ENCODE measurements at regions not wholly inside any gene's neighbourhood (a gene's known extent, or its start where the extent isn't known, plus 50 kb on each side); places are given as distances from the start of the nearest gene placed in this dataset.

- DNase-seq = no peak
These were observed 368.0 kb upstream of the CDH5 start for GRCh38 chr16:65998443-65998842.

DNA sequence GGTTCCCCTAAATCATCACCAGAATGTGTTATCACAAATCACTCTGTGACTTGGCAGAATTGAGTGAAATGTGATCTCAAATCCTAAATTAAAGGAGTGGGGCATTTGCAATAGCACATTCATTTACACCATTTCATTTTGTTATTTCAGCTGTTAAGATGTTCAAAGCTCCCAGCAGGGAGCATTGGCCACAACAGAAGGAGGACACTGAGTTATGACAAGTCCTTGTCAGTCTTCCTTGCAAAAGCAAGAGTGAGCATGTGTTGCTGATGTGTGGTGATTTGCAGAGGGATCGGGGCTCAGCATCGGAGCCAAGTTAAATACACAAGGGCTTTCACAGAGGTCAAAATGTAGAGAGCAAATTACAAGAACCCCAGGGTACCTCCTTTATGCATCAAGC, 372.2 kb upstream of the CDH5 start:
- DNase-seq = no peak

GRCh38 chr16:65991149-65991701, 375.3 kb upstream of the CDH5 start:
- DNase-seq = no peak

- DNase-seq = no peak
These were observed 376.5 kb upstream of the CDH5 start for GRCh38 chr16:65989861-65990604.

GRCh38 chr16:65988024-65988595, 378.4 kb upstream of the CDH5 start:
- no peak for DNase-seq

- DNase-seq = no peak
These were observed 382.2 kb upstream of the CDH5 start for GRCh38 chr16:65984296-65984695.

DNA sequence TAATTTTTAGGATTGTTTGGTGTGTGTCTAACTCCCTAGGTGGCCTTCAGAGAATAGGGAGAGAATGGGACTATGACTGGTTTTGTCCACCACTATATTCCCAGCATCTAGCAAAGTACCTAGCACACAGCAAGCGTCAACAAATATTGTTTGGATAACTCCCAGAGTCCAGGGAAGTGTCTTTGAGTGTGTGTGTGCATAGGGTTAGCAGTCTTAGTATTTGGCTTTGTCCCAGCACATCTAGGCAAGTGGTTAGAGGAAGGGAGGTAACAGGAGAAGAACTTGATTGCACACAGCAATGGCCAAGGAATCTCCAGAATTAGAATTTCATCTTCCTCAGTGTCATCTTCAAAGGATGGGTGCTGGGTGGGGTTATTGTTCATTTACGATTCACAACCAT, 385.4 kb upstream of the CDH5 start:
- DNase-seq = no peak

GRCh38 chr16:65975049-65975708, 391.3 kb upstream of the CDH5 start:
- no peak for DNase-seq

DNA sequence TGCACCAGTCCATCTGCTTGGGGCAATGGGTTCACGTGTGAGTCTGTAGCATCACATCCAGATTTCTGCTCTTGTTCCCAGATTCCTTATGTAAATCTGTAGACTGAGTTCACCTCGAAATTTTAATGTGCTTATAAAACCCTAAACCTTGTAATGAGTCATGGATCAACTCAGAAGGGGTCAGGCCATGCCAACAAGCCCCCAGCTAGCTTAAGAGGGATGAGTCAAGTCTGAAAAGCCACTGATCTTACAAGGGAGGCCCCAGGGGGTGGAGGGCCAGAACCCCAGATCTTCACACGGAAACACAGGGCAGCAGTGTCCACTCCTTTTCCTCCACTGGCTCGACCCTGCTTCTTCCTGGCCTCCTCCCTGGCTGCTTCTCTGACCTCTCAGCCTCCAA, 399.1 kb upstream of the CDH5 start:
- DNase-seq = no peak

DNA sequence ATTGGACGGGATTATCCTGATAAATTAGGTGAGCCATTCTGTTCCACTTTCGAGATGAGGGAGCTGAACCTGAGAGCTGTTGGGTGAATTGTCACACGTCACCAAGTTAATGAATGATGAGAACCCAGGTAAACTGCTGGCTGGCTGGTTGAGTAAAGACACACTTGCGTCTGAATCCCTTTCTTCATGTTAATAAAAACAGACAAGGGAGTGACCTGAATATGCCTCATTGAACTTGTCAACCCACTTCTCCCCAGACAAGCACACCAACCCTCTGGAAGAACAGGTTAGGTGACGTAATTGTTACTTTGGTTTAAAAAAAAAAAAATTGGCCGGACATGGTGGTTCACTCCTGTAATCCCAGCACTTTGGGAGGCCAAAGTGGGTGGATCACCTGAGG, 400.9 kb upstream of the CDH5 start:
- DNase-seq = no peak

GRCh38 chr16:65964752-65965151, 401.7 kb upstream of the CDH5 start:
- DNase-seq = no peak

- DNase-seq = no peak
These were observed 404.9 kb upstream of the CDH5 start for GRCh38 chr16:65961476-65962143.

DNA sequence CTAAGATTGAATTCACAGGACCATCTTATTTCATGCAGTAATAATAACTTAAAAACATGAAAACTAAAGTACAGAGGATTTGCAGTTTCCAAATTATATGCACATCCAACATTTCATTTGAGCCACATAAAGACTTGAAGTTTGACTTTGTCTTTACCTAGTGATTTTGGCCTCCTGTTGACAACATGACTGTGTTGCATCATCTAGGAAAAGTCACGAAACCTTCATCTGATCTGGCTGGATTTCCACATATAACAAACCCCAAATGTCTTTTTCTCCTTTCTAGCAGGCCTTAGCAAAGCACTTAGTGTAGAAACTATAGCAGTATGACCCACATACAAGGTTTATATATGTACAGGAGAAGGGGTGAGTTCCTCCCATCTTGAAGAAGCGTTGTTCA, 406.5 kb upstream of the CDH5 start:
- DNase-seq = no peak

- no peak for DNase-seq
These were observed 408.4 kb upstream of the CDH5 start for GRCh38 chr16:65958086-65958485.

DNA sequence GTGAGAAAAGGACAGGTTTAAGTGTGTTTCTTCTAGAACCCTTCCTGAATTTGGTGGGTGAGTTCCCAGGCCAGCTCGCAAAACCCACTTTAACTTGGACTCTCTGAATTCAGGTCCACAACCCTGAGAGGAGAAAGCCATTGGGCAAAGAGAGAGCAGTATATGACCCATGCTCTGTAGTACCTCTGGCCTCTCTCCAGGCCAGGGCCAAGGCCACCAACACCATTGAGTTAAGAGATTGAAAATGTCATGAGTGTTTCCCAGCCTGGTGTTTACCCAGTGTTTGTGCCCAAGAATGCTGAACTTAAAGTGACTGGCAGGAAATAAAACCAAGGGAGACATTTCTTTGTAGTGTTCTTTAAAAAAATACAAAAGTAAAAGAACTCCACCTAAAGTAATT, 410.4 kb upstream of the CDH5 start:
- DNase-seq = no peak

DNA sequence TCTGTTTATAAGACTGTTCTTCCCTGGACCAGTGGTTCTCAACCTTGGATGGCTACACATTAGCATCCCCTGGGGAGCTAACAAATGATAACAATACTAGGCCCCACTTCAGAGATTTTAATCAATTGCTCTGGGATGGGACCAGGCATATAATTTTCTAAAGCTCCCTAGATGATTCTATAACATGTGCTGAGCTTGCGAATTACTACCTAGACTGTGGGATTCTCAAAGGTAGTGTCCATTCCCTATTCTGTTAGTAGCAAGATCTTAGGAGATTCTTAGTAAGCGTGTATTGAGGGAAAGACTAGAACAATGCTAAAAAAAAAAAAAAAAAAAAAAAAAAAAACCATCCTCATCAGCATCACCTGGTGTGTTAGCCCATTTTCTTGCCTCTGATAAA, 412.0 kb upstream of the CDH5 start:
- DNase-seq = no peak

DNA sequence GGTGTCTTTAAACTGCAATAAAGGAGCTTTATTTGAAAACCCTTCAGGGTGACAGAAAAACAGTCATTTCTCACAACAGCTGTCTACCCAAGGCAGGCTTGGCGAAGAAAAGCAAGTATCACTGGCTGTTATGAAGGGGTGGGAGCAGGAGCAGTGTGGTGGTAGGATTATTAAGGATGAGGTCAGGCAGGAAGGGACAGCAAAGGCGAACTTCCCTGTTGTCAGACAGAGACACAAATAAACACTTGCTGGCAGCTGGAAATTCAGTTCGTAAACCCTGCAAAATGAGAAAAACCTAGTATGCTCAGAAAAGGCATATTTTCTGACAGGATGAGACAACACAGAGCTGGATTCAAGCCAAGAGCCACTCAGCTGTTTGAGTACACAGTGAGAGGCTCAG, 416.3 kb upstream of the CDH5 start:
- DNase-seq = no peak

GRCh38 chr16:65948361-65948760, 418.1 kb upstream of the CDH5 start:
- DNase-seq = no peak

DNA sequence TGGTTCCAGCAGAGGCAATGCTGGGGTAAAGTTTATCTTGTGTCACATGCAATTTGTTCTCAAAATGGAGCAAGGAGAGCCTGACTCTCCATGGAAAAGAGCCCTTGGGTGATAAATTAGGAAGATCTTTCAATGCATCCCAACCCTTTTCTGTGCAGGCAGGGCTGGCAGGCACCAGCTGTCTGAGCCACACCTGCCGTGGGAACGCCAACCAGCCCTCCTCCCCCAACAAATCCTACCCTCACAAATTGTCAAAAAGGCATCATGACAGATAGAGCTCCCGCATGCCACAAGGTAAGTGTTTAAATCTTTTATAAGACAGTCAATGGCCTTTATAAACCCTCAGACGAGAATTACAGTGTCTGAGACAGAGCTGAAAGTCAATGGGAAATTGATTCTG, 418.5 kb upstream of the CDH5 start:
- no peak for DNase-seq

DNA sequence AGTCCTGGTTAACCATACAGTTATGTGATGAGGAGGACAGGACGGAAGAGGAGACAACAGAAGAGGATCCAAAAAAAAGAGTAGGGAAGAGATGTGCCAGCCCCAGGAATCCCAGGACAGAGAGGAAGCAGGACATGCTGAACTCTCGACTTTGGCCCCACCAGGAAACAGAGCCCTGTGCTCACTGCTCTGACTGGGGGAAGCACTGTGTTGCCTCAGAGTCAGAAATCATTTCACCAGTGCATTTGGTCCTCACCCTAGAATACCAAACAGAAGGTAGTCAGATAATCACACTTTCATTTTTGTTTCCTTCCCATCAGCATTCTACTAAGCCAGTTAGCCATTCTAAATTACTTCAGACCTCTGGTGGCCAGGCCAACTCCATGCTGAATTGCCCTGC, 421.0 kb upstream of the CDH5 start:
- no peak for DNase-seq

GRCh38 chr16:65944361-65944760, 422.1 kb upstream of the CDH5 start:
- no peak for DNase-seq

GRCh38 chr16:65940711-65941110, 425.8 kb upstream of the CDH5 start:
- no peak for DNase-seq

DNA sequence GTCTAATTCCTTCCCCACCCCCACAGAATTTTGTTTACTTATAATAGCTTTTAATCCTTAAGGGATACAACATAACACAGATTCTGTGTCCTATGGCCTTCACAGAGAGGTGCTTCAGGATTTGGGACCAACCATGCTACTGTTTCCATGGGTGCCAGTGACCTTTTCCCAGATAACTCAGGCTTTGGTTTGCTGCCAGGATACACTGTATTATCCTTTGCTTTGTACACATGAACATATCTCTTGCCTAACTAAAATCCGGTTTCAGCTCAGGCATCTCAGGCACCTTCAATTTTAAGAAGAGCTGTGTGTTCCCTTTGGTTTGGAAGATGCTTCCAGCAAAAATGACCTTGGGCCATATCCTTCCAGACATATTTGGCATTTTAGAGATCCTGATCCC, 428.4 kb upstream of the CDH5 start:
- no peak for DNase-seq

DNA sequence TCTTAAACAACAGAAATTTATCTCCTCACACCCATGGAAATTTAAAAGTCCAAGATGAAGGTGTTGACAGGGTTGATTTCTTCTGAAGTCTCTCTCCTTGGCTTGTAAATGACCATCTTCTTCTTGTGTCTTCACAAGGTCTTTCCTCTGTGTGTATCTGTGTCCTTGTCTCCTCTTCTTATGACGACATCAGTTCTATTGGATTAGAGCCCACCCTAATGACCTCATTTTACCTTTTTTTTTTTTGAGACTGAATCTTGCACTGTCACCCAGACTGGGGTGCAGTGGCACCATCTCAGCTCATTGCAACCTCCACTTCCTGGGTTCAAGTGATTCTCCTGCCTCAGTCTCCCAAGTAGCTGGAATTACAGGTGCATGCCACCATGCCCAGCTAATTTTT, 429.0 kb upstream of the CDH5 start:
- DNase-seq = no peak
